B cell (primary cell): ENCODE measurements at regions not wholly inside any gene's neighbourhood (a gene's known extent, or its start where the extent isn't known, plus 50 kb on each side); places are given as distances from the start of the nearest gene placed in this dataset.

Source experiments
- ATAC-seq: fragments of 200-7000 bp; cut with Tn5 transposase; one replicate; pipeline ENCODE4 v1.10.0; 2021; ENCODE audit warnings: low read depth, mild to moderate bottlenecking, moderate number of reproducible peaks, moderate library complexity
- CTCF ChIA-PET: fragments of 350-600 bp; sonication (Branson Sonifier 250); formaldehyde crosslinking; loops from one replicate; lab custom pipeline; 2021; ENCODE audit warnings: antibody characterized with exemption, inconsistent platforms; lab: Charles Lee
- POLR2A ChIA-PET: fragments of 350-600 bp; sonication (Branson Sonifier 250); formaldehyde crosslinking; loops from one replicate; lab custom pipeline; 2021; ENCODE audit warnings: antibody characterized with exemption; lab: Charles Lee
- DNase-seq: peaks from one replicate; pipeline ENCODE4 v3.0.0; 2013
- H2AFZ ChIP-seq: 2 replicates; pipeline ENCODE4 v1.6.1; 2012; ENCODE audit warnings: mild to moderate bottlenecking, low read depth, low read length; ENCODE audit not compliant: insufficient read depth, poor library complexity, severe bottlenecking
- H3K27ac ChIP-seq, 2 donors: 1 replicate in 1 of 2; 2 replicates in 1 of 2; pipeline ENCODE4 v1.5.1; 2012 to 2013; ENCODE audit warnings: low read length in 2 of 2, mild to moderate bottlenecking in 2 of 2, moderate library complexity in 1 of 2
- H3K27me3 ChIP-seq, 4 experiments: fragments of 200-600 bp in 1 of 4; sonication (generic) in 1 of 4; replicated peaks in 1 of 4; 1 replicate in 2 of 4; 2 replicates in 2 of 4; pipeline versions ENCODE4 v1.6.1 to v1.7.0; 2013 to 2016; ENCODE audit warnings: low read length in 3 of 4, mild to moderate bottlenecking in 2 of 4, mixed read lengths in 1 of 4, moderate library complexity in 1 of 4; ENCODE audit not compliant: insufficient read depth in 4 of 4, control insufficient read depth in 3 of 4; ENCODE audit errors: control extremely low read depth in 1 of 4
- H3K36me3 ChIP-seq, 2 experiments: replicated peaks in 1 of 2; 1 replicate in 1 of 2; 2 replicates in 1 of 2; pipeline versions ENCODE4 v1.6.1 to v1.7.1; 2013; ENCODE audit warnings: low read length in 1 of 2; ENCODE audit not compliant: insufficient read depth in 2 of 2, control insufficient read depth in 1 of 2; ENCODE audit errors: control extremely low read depth in 1 of 2, extremely low read depth in 1 of 2
- H3K4me1 ChIP-seq, 2 donors: fragments of 200-600 bp in 1 of 2; sonication (generic) in 1 of 2; 1 replicate in 1 of 2; 2 replicates in 1 of 2; pipeline versions ENCODE4 v1.5.1 to v1.6.1; 2013 to 2017; ENCODE audit warnings: low read length in 2 of 2; ENCODE audit not compliant: control insufficient read depth in 2 of 2, insufficient read depth in 2 of 2
- H3K4me2 ChIP-seq: replicated peaks from 2 replicates; pipeline ENCODE3; 2012; ENCODE audit warnings: mild to moderate bottlenecking, low read depth, low read length; ENCODE audit not compliant: poor library complexity, severe bottlenecking
- H3K4me3 ChIP-seq, 5 experiments: fragments of 200-600 bp in 1 of 5; sonication (generic) in 1 of 5; 1 replicate in 3 of 5; 2 replicates in 2 of 5; pipeline versions ENCODE4 v1.5.1 to v1.7.0; 2011 to 2016; ENCODE audit warnings: low read length in 4 of 5, mild to moderate bottlenecking in 4 of 5, low read depth in 2 of 5, control low read depth in 1 of 5, moderate library complexity in 1 of 5; ENCODE audit not compliant: insufficient read depth in 1 of 5; ENCODE audit errors: control extremely low read depth in 1 of 5, extremely low read depth in 1 of 5
- H3K79me2 ChIP-seq: fragments of 200-600 bp; sonication (generic); one replicate; pipeline ENCODE4 v1.6.0; 2016; ENCODE audit warnings: low read length; ENCODE audit not compliant: control insufficient read depth, insufficient read depth
- H3K9ac ChIP-seq: fragments of 200-600 bp; sonication (generic); 2 replicates; pipeline ENCODE4 v1.6.1; 2017; ENCODE audit warnings: mild to moderate bottlenecking, low read length, moderate library complexity
- H3K9me3 ChIP-seq, 3 donors: one replicate each; pipeline versions ENCODE4 v1.6.1 to v1.7.1; 2013; ENCODE audit warnings: low read length in 2 of 3; ENCODE audit not compliant: control insufficient read depth in 2 of 3, insufficient read depth in 1 of 3; ENCODE audit errors: control extremely low read depth in 1 of 3
- H4K20me1 ChIP-seq: 2 replicates; pipeline ENCODE4 v1.6.0; 2012; ENCODE audit warnings: mild to moderate bottlenecking, low read length; ENCODE audit not compliant: insufficient read depth, control insufficient read depth, poor library complexity, severe bottlenecking
- H3K27ac Mint-ChIP-seq: one replicate; pipeline ENCODE4 v1.8.0; 2021; ENCODE audit warnings: mixed read lengths
- H3K27me3 Mint-ChIP-seq: one replicate; pipeline ENCODE4 v1.8.0; 2021; ENCODE audit warnings: mixed read lengths
- H3K4me1 Mint-ChIP-seq: one replicate; pipeline ENCODE4 v1.8.0; 2021; ENCODE audit warnings: mixed read lengths
- H3K4me3 Mint-ChIP-seq: one replicate; pipeline ENCODE4 v1.8.0; 2021; ENCODE audit warnings: mixed read lengths
- H3K9me3 Mint-ChIP-seq: one replicate; pipeline ENCODE4 v1.8.0; 2022; ENCODE audit warnings: mixed read lengths; ENCODE audit not compliant: insufficient read depth
- CTCF ChIP-seq: fragments of 200-600 bp; IDR thresholded peaks from one replicate; pipeline ENCODE4 v1.8.0; 2022; ENCODE audit warnings: antibody characterized with exemption, mild to moderate bottlenecking
- EZH2 ChIP-seq: IDR thresholded peaks from 2 replicates; pipeline ENCODE4 v1.6.1; 2012; ENCODE audit warnings: borderline replicate concordance, low read depth, mild to moderate bottlenecking, moderate library complexity, low read length; ENCODE audit not compliant: insufficient read depth, poor library complexity, severe bottlenecking
- WGBS: methylation state at CpG from one replicate; pipeline ENCODE4 v1.1.5; 2013; ENCODE audit warnings: missing lambda C conversion rate; ENCODE audit not compliant: insufficient coverage; 5-methylcytosine and 5-hydroxymethylcytosine counted together
- intact Hi-C: fragments of 100-400 bp; cut with micrococcal nuclease; formaldehyde crosslinking; loops from one replicate; pipeline ENCODE4 v1.10.0; 2022

GRCh38 chr1:188218289-188218688 lies 1389.5 kb downstream of the PLA2G4A start:
- Histone ChIP-seq H3K79me2 (no peaks in the 10 kb centered on the region), H3K9me3 (no peaks in the 10 kb centered on the region), H3K4me3 (no peak overlapping the region), H2AFZ (no peak overlapping the region), H3K27me3 (no peaks in the 10 kb centered on the region), H3K4me1 (no peaks in the 10 kb centered on the region), H3K9ac (no peak overlapping the region), H3K4me2 (no peak overlapping the region), H3K36me3 (no peaks in the 10 kb centered on the region), H3K27ac (no peak overlapping the region), H4K20me1 (no peaks in the 10 kb centered on the region)
- Mint-ChIP-seq H3K4me1 (no peaks in the 10 kb centered on the region), H3K4me3 (no peak overlapping the region), H3K9me3 (peaks cover 4% of the 10 kb centered on the region), H3K27ac (no peak overlapping the region), H3K27me3 (no peaks in the 10 kb centered on the region)
- no CpG with 5 or more reads among the region's 1 CpG for WGBS
- ChIA-PET POLR2A (no interaction called here), CTCF (no interaction called here)
- ATAC-seq (no peak), DNase-seq (no peak)
- TF ChIP-seq EZH2 (no peak), CTCF (no peak)
- intact Hi-C loops, result no loop called here

DNA sequence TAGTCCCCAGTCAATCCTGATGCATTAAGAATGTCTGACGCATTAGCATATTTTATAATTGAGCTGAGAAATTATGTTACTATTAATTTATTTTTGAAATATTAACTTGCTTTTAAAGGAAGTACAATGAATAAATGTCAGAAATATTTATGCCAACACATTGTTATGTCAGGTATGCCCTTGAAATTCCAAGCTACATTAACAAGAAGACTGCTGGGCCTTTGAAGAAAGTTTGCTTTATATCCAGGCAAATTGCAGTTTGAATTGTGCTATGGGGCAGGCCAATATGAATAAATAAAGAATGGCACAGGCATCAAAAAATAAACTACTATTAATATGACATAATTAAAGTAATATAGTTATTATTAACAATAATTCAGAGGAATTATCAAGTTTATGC lies 1391.3 kb downstream of the PLA2G4A start:
- Histone ChIP-seq H4K20me1 (no peaks in the 10 kb centered on the region), H3K36me3 (no peaks in the 10 kb centered on the region), H3K9ac (no peak overlapping the region), H3K4me1 (no peaks in the 10 kb centered on the region), H3K27ac (no peak overlapping the region), H3K4me2 (no peak overlapping the region), H3K79me2 (no peaks in the 10 kb centered on the region), H3K27me3 (no peaks in the 10 kb centered on the region), H3K4me3 (no peak overlapping the region), H2AFZ (no peak overlapping the region), H3K9me3 (no peaks in the 10 kb centered on the region)
- no peaks in the 10 kb centered on the region for H3K4me1 Mint-ChIP-seq
- ChIA-PET POLR2A (no interaction called here), CTCF (no interaction called here)
- H3K27ac Mint-ChIP-seq, result no peak overlapping the region
- ATAC-seq, result no peak
- H3K4me3 Mint-ChIP-seq, result no peak overlapping the region
- intact Hi-C loops, result no loop called here
- no peak for DNase-seq
- no peak for TF ChIP-seq CTCF
- no peak for TF ChIP-seq EZH2
- WGBS, result no CpG with 5 or more reads among the region's 1 CpG
- peaks cover 4% of the 10 kb centered on the region for H3K9me3 Mint-ChIP-seq
- H3K27me3 Mint-ChIP-seq, result no peaks in the 10 kb centered on the region
